OCI-LY1 (cell line): ENCODE measurements at regions not wholly inside any gene's neighbourhood (a gene's known extent, or its start where the extent isn't known, plus 50 kb on each side); places are given as distances from the start of the nearest gene placed in this dataset.

Source experiments
- EZH2 ChIP-seq: fragments of 200-600 bp; sonication (generic), shearing (Covaris generic); IDR thresholded peaks from 2 replicates; pipeline ENCODE4 v1.8.0; 2017; ENCODE audit warnings: borderline replicate concordance, mixed run types, mild to moderate bottlenecking, antibody characterized with exemption, low read length, moderate library complexity, mixed read lengths
- TF ChIP-seq, protein P1 (sequence below): fragments of 200-600 bp; sonication (generic), shearing (Covaris generic); IDR thresholded peaks from 2 replicates; pipeline ENCODE4 v1.5.1; 2017; ENCODE audit warnings: mild to moderate bottlenecking, antibody characterized with exemption, low read length, moderate library complexity, mixed read lengths

DNA sequence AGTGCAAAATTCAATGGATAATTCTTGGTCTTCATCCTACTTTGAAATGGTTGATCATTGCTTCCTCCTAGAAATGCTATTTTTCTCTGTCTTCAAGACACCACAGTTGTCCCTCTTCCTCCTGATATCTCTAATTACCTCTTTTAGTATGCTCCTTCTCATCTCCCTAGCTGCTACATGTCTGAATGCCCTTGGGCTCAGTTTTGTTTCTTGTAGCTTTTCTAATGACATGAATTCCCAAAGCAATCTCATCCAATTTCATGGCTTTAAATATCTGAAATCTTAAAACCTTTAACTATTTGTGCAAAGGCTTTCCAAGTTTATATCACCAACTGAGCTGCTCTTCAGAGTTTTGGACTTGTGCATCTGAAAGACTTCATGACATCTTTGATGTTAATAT lies 120.2 kb upstream of the RGS17 start:
- TF ChIP-seq, protein P1, sequence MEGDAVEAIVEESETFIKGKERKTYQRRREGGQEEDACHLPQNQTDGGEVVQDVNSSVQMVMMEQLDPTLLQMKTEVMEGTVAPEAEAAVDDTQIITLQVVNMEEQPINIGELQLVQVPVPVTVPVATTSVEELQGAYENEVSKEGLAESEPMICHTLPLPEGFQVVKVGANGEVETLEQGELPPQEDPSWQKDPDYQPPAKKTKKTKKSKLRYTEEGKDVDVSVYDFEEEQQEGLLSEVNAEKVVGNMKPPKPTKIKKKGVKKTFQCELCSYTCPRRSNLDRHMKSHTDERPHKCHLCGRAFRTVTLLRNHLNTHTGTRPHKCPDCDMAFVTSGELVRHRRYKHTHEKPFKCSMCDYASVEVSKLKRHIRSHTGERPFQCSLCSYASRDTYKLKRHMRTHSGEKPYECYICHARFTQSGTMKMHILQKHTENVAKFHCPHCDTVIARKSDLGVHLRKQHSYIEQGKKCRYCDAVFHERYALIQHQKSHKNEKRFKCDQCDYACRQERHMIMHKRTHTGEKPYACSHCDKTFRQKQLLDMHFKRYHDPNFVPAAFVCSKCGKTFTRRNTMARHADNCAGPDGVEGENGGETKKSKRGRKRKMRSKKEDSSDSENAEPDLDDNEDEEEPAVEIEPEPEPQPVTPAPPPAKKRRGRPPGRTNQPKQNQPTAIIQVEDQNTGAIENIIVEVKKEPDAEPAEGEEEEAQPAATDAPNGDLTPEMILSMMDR, result no peak
- TF ChIP-seq EZH2, result no peak
